H9 (cell line): ENCODE measurements at regions not wholly inside any gene's neighbourhood (a gene's known extent, or its start where the extent isn't known, plus 50 kb on each side); places are given as distances from the start of the nearest gene placed in this dataset.

Experiments used
- DNase-seq: peaks from one replicate; pipeline ENCODE4 v3.0.0-alpha.2; 2017
- H2AFZ ChIP-seq: one replicate; pipeline ENCODE4 v1.6.1; 2013; ENCODE audit warnings: mild to moderate bottlenecking, low read length, control low read depth, moderate library complexity
- H2AK5ac ChIP-seq: 2 replicates; pipeline ENCODE4 v1.6.1; 2013; ENCODE audit warnings: low read length, control low read depth, mixed read lengths; ENCODE audit not compliant: insufficient read length
- H2BK120ac ChIP-seq: one replicate; pipeline ENCODE4 v1.6.1; 2013; ENCODE audit warnings: low read depth, mild to moderate bottlenecking, low read length, control low read depth, inconsistent platforms; ENCODE audit not compliant: poor library complexity, severe bottlenecking
- H2BK12ac ChIP-seq: 2 replicates; pipeline ENCODE4 v1.6.1; 2013; ENCODE audit warnings: low read length, control low read depth, mixed read lengths, low read depth; ENCODE audit not compliant: insufficient read length
- H2BK15ac ChIP-seq: 2 replicates; pipeline ENCODE4 v1.6.1; 2013; ENCODE audit warnings: low read depth, low read length, control low read depth
- H2BK20ac ChIP-seq: one replicate; pipeline ENCODE4 v1.6.1; 2013; ENCODE audit warnings: low read depth, mild to moderate bottlenecking, low read length, control low read depth, inconsistent platforms; ENCODE audit not compliant: poor library complexity, severe bottlenecking
- H2BK5ac ChIP-seq: 2 replicates; pipeline ENCODE4 v1.6.1; 2013; ENCODE audit warnings: low read length, control low read depth, mixed read lengths; ENCODE audit not compliant: insufficient read length
- H3K14ac ChIP-seq: 2 replicates; pipeline ENCODE4 v1.6.1; 2013; ENCODE audit warnings: low read length, control low read depth; ENCODE audit not compliant: insufficient read depth
- H3K18ac ChIP-seq: 2 replicates; pipeline ENCODE4 v1.6.1; 2013; ENCODE audit warnings: low read depth, mild to moderate bottlenecking, mixed read lengths, low read length, control low read depth; ENCODE audit not compliant: insufficient read length
- H3K23ac ChIP-seq: 2 replicates; pipeline ENCODE4 v1.6.1; 2013; ENCODE audit warnings: low read length, control low read depth, mixed read lengths, low read depth; ENCODE audit not compliant: insufficient read length
- H3K23me2 ChIP-seq: 2 replicates; pipeline ENCODE4 v1.6.1; 2013; ENCODE audit warnings: low read depth, mild to moderate bottlenecking, mixed read lengths, low read length, control low read depth; ENCODE audit not compliant: insufficient read length, poor library complexity, severe bottlenecking
- H3K27ac ChIP-seq: 2 replicates; pipeline ENCODE4 v1.5.1; 2013; ENCODE audit warnings: low read length, control low read depth, mixed read lengths, low read depth; ENCODE audit not compliant: insufficient read length
- H3K27me3 ChIP-seq: 2 replicates; pipeline ENCODE4 v1.6.1; 2013; ENCODE audit warnings: low read length, control low read depth, inconsistent platforms; ENCODE audit not compliant: insufficient read depth
- H3K4ac ChIP-seq: 2 replicates; pipeline ENCODE4 v1.6.1; 2013; ENCODE audit warnings: low read depth, mild to moderate bottlenecking, control low read depth, inconsistent platforms, low read length, moderate library complexity
- H3K4me1 ChIP-seq: 2 replicates; pipeline ENCODE4 v1.6.1; 2013; ENCODE audit warnings: low read length, control low read depth, inconsistent platforms; ENCODE audit not compliant: insufficient read depth
- H3K4me2 ChIP-seq: 2 replicates; pipeline ENCODE4 v1.6.1; 2013; ENCODE audit warnings: low read length, control low read depth, mixed read lengths; ENCODE audit not compliant: insufficient read length, insufficient read depth
- H3K56ac ChIP-seq: 2 replicates; pipeline ENCODE4 v1.6.1; 2013; ENCODE audit warnings: low read depth, mild to moderate bottlenecking, mixed read lengths, low read length, control low read depth; ENCODE audit not compliant: insufficient read length
- H3K79me1 ChIP-seq: 2 replicates; pipeline ENCODE4 v1.6.1; 2013; ENCODE audit warnings: low read depth, mild to moderate bottlenecking, moderate library complexity, low read length, control low read depth, inconsistent platforms; ENCODE audit not compliant: insufficient read depth, poor library complexity, severe bottlenecking
- H3K79me2 ChIP-seq: 2 replicates; pipeline ENCODE4 v1.6.1; 2013; ENCODE audit warnings: low read length, control low read depth, inconsistent platforms; ENCODE audit not compliant: insufficient read depth
- H3K9ac ChIP-seq: 2 replicates; pipeline ENCODE4 v1.6.1; 2013; ENCODE audit warnings: low read length, control low read depth, mixed read lengths; ENCODE audit not compliant: insufficient read length; ENCODE audit errors: extremely low read depth
- H3K9me3 ChIP-seq: one replicate; pipeline ENCODE4 v1.6.1; 2013; ENCODE audit warnings: low read depth, low read length, inconsistent platforms; ENCODE audit not compliant: control insufficient read depth
- H3T11ph ChIP-seq: one replicate; pipeline ENCODE4 v1.6.1; 2013; ENCODE audit warnings: mild to moderate bottlenecking, low read length, control low read depth, inconsistent platforms
- H4K20me1 ChIP-seq: one replicate; pipeline ENCODE4 v1.6.1; 2013; ENCODE audit not compliant: control insufficient read depth, insufficient read length, insufficient read depth
- H4K5ac ChIP-seq: 2 replicates; pipeline ENCODE4 v1.6.1; 2013; ENCODE audit warnings: low read depth, mild to moderate bottlenecking, mixed read lengths, low read length, control low read depth; ENCODE audit not compliant: insufficient read length
- H4K8ac ChIP-seq: replicated peaks from 2 replicates; pipeline ENCODE4 v1.6.1; 2013; ENCODE audit warnings: low read length, control low read depth, mixed read lengths, low read depth; ENCODE audit not compliant: insufficient read length
- H4K91ac ChIP-seq: 2 replicates; pipeline ENCODE4 v1.6.1; 2013; ENCODE audit warnings: low read depth, mild to moderate bottlenecking, moderate library complexity, mixed read lengths, low read length, control low read depth; ENCODE audit not compliant: insufficient read length
- H3K27ac Mint-ChIP-seq, 3 experiments: 2 replicates in 2 of 3; 3 replicates in 1 of 3; pipeline ENCODE4 v1.8.0; 2020 to 2021; ENCODE audit warnings: mixed read lengths in 3 of 3, mild to moderate bottlenecking in 1 of 3, moderate library complexity in 1 of 3
- H3K27me3 Mint-ChIP-seq: 2 replicates; pipeline ENCODE4 v1.8.0; 2021; ENCODE audit warnings: low read depth, mild to moderate bottlenecking, moderate library complexity, mixed read lengths
- H3K36me3 Mint-ChIP-seq, 3 experiments: 2 replicates in 2 of 3; 3 replicates in 1 of 3; pipeline ENCODE4 v1.8.0; 2020 to 2021; ENCODE audit warnings: low read depth in 3 of 3, mixed read lengths in 3 of 3; ENCODE audit not compliant: insufficient read depth in 1 of 3
- H3K4me1 Mint-ChIP-seq, 2 experiments: 2 replicates each; pipeline ENCODE4 v1.8.0; 2020; ENCODE audit warnings: mixed read lengths in 2 of 2
- H3K4me3 Mint-ChIP-seq, 2 experiments: 2 replicates in 1 of 2; 3 replicates in 1 of 2; pipeline ENCODE4 v1.8.0; 2020 to 2021; ENCODE audit warnings: mild to moderate bottlenecking in 2 of 2, mixed read lengths in 2 of 2, moderate library complexity in 1 of 2
- H3K9me3 Mint-ChIP-seq, 2 experiments: 2 replicates in 1 of 2; 3 replicates in 1 of 2; pipeline ENCODE4 v1.8.0; 2020; ENCODE audit warnings: mild to moderate bottlenecking in 2 of 2, mixed read lengths in 2 of 2, moderate library complexity in 1 of 2
- CTCF ChIP-seq: fragments of 200-600 bp; sonication (generic); conservative IDR thresholded peaks from 3 replicates; pipeline ENCODE4 v1.8.0; 2021; ENCODE audit warnings: antibody characterized with exemption, mild to moderate bottlenecking
- WGBS: extraction: QIAGEN DNeasy Blood & Tissue Kit; methylation state at CpG from one replicate; pipeline ENCODE4 v1.1.7; 2013; ENCODE audit warnings: missing lambda C conversion rate, low lambda C conversion rate, mixed read lengths; ENCODE audit not compliant: insufficient read length; ENCODE audit errors: extremely low coverage; 5-methylcytosine and 5-hydroxymethylcytosine counted together

GRCh38 chr10:121418126-121418777 is 180.0 kb downstream of the FGFR2 start:
- Histone ChIP-seq H3K23me2 (no peaks in the 10 kb centered on the region), H3K9ac (no peak overlapping the region), H2BK15ac (no peak overlapping the region), H3K14ac (no peak overlapping the region), H3K79me2 (no peaks in the 10 kb centered on the region), H3K4ac (no peak overlapping the region), H3T11ph (no peak overlapping the region), H2BK120ac (no peak overlapping the region), H4K91ac (no peak overlapping the region), H2BK12ac (no peak overlapping the region), H3K4me2 (no peak overlapping the region), H3K79me1 (no peaks in the 10 kb centered on the region), H3K4me1 (no peaks in the 10 kb centered on the region), H2BK5ac (no peak overlapping the region), H4K8ac (no peak overlapping the region), H2BK20ac (no peak overlapping the region), H3K9me3 (no peaks in the 10 kb centered on the region), H3K56ac (no peak overlapping the region), H3K18ac (no peak overlapping the region), H2AK5ac (no peak overlapping the region), H2AFZ (no peak overlapping the region), H3K27ac (no peak overlapping the region), H4K20me1 (no peaks in the 10 kb centered on the region), H4K5ac (no peak overlapping the region), H3K27me3 (no peaks in the 10 kb centered on the region), H3K23ac (no peak overlapping the region)
- no peak for TF ChIP-seq CTCF
- no peak for DNase-seq
- peaks cover 0 to 9% (median 3%) of the 10 kb centered on the region in 3 experiments; a peak in 3 of 7 replicates for H3K36me3 Mint-ChIP-seq
- H3K4me1 Mint-ChIP-seq, result peaks cover 13 to 20% of the 10 kb centered on the region in 2 experiments
- no peak overlapping the region for H3K27ac Mint-ChIP-seq
- H3K27me3 Mint-ChIP-seq, result no peaks in the 10 kb centered on the region
- no peak overlapping the region for H3K4me3 Mint-ChIP-seq
- WGBS, result no CpG with 5 or more reads among the region's 1 CpG
- H3K9me3 Mint-ChIP-seq, result peaks cover 7 to 12% of the 10 kb centered on the region in 2 experiments; a peak in 4 of 5 replicates
